ENCODE measurements at regions not wholly inside any gene's neighbourhood (a gene's known extent, or its start where the extent isn't known, plus 50 kb on each side); places are given as distances from the start of the nearest gene placed in this dataset.

DNA sequence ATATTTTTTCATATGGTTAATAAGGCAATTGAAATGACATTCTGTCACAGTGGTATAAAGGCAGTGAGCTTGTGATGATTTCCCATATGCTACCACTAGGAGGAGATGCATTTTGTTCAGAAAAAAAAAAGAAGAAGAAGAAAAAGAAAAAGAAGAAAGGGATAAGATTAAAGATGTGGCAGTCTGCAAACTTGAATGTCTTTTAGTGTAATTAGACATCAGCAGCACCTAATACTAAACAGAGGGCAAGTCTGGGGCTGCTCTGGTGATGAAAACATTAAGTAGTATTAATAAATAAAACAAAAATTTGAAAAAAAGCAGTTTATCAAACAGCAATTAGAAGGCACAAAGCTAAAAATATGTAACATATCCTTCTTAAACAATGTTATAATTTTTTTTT lies 95.4 kb upstream of the DEFB112 start:
- POLR2A ChIA-PET: no interaction called here
- peaks cover 35% of the 10 kb centered on the region for H3K27me3 Mint-ChIP-seq (ENCODE audit: insufficient read depth, unreplicated experiment)
- H3K9me3 Mint-ChIP-seq (ENCODE audit: unreplicated experiment): no peaks in the 10 kb centered on the region
- no peaks in the 10 kb centered on the region for H3K36me3 Mint-ChIP-seq (ENCODE audit: insufficient read depth, unreplicated experiment)
- TF ChIP-seq, protein P1, sequence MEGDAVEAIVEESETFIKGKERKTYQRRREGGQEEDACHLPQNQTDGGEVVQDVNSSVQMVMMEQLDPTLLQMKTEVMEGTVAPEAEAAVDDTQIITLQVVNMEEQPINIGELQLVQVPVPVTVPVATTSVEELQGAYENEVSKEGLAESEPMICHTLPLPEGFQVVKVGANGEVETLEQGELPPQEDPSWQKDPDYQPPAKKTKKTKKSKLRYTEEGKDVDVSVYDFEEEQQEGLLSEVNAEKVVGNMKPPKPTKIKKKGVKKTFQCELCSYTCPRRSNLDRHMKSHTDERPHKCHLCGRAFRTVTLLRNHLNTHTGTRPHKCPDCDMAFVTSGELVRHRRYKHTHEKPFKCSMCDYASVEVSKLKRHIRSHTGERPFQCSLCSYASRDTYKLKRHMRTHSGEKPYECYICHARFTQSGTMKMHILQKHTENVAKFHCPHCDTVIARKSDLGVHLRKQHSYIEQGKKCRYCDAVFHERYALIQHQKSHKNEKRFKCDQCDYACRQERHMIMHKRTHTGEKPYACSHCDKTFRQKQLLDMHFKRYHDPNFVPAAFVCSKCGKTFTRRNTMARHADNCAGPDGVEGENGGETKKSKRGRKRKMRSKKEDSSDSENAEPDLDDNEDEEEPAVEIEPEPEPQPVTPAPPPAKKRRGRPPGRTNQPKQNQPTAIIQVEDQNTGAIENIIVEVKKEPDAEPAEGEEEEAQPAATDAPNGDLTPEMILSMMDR (IDR thresholded peaks at IDR 0.05; ENCODE audit: unreplicated experiment): peak; percentile 35
- H3K27ac Mint-ChIP-seq (ENCODE audit: low read depth, unreplicated experiment): no peak overlapping the region
- CTCF ChIA-PET: interaction anchor here (0.6 to 1.9 kb wide), 16 partner anchors 14 to 1825 kb away, joined by 3 to 9 read pairs (median 3); no protein-coding TSS in a partner anchor
- no peaks in the 10 kb centered on the region for H3K4me1 Mint-ChIP-seq (ENCODE audit: insufficient read depth, unreplicated experiment)
- intact Hi-C loops (cut with micrococcal nuclease): loop anchor here (5.0 kb wide), 1 partner anchor 457 kb away; no protein-coding TSS in a partner anchor
- no peak overlapping the region for H3K4me3 Mint-ChIP-seq (ENCODE audit: unreplicated experiment)
- DNase-seq (ENCODE audit: unreplicated experiment): peak; percentile 12
- BruUV-seq (replicated peaks): no TSS peak

- Mint-ChIP-seq H3K4me3 (ENCODE audit: unreplicated experiment) (no peak overlapping the region), H3K27ac (ENCODE audit: low read depth, unreplicated experiment) (no peak overlapping the region), H3K9me3 (ENCODE audit: unreplicated experiment) (no peaks in the 10 kb centered on the region), H3K36me3 (ENCODE audit: insufficient read depth, unreplicated experiment) (no peaks in the 10 kb centered on the region), H3K27me3 (ENCODE audit: insufficient read depth, unreplicated experiment) (peaks cover 57% of the 10 kb centered on the region), H3K4me1 (ENCODE audit: insufficient read depth, unreplicated experiment) (no peaks in the 10 kb centered on the region)
- CTCF ChIA-PET: interaction anchor here (0.7 kb wide), 1 partner anchor 16 kb away, joined by 4 read pairs; no protein-coding TSS in a partner anchor
- POLR2A ChIA-PET: interaction anchor here (0.6 kb wide), 1 partner anchor 8 kb away, joined by 3 read pairs; no protein-coding TSS in a partner anchor
- TF ChIP-seq, protein P1 (IDR thresholded peaks at IDR 0.05; ENCODE audit: unreplicated experiment): no peak
- intact Hi-C loops (cut with micrococcal nuclease): loop anchor here (5.0 kb wide), 1 partner anchor 455 kb away; no protein-coding TSS in a partner anchor
- no peak for DNase-seq (ENCODE audit: unreplicated experiment)
- BruUV-seq (replicated peaks): no TSS peak
Measured at GRCh38 chr6:50147371-50147770, 97.6 kb upstream of the DEFB112 start.

DNA sequence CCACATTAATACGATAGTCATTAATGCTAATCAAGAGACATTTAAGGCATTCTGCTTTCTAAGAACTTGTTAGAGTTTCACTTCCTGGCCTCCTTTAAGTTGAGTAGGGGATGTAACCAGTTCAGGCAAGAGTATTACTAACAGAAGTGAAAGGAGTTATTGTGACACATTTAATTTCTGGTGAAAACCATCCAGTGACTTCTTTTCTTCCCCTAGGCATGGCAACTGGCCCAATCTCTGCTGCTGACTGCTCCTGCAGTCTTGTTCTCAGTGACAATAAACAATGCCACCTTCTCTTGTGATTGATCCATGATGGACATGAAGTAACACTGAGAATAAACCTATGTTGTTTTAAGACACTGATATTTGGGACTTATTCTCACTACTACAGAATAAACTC lies 130.9 kb upstream of the DEFB112 start:
- H3K36me3 Mint-ChIP-seq (ENCODE audit: insufficient read depth, unreplicated experiment): no peaks in the 10 kb centered on the region
- peaks cover 27% of the 10 kb centered on the region for H3K27me3 Mint-ChIP-seq (ENCODE audit: insufficient read depth, unreplicated experiment)
- TF ChIP-seq, protein P1 (IDR thresholded peaks at IDR 0.05; ENCODE audit: unreplicated experiment): no peak
- no peak overlapping the region for H3K4me3 Mint-ChIP-seq (ENCODE audit: unreplicated experiment)
- intact Hi-C loops (cut with micrococcal nuclease): no loop called here
- POLR2A ChIA-PET: no interaction called here
- BruUV-seq (replicated peaks): no TSS peak
- H3K27ac Mint-ChIP-seq (ENCODE audit: low read depth, unreplicated experiment): no peak overlapping the region
- no peaks in the 10 kb centered on the region for H3K4me1 Mint-ChIP-seq (ENCODE audit: insufficient read depth, unreplicated experiment)
- CTCF ChIA-PET: no interaction called here
- no peaks in the 10 kb centered on the region for H3K9me3 Mint-ChIP-seq (ENCODE audit: unreplicated experiment)
- no peak for DNase-seq (ENCODE audit: unreplicated experiment)

DNA sequence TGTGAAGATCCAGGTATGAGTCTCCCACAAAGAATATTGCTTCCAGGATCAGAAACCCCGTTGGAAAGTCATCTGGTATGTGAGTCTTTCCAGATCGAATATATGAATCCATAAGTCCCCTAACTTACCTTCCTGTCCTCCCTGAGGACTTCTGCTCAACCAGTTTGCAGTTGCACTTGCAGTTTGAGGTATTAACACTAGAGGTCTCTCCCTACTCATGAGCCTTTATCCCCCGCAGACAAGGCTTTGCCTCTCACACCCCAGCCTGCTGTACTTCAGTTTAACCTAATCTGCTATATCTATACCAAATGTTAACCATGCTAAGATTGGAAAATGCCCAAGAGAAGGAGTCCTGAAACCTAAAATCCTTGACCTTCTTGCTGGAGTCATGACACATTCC lies 135.3 kb upstream of the DEFB112 start:
- no peak overlapping the region for H3K27ac Mint-ChIP-seq (ENCODE audit: low read depth, unreplicated experiment)
- ChIA-PET POLR2A (no interaction called here), CTCF (no interaction called here)
- H3K36me3 Mint-ChIP-seq (ENCODE audit: insufficient read depth, unreplicated experiment): no peaks in the 10 kb centered on the region
- H3K27me3 Mint-ChIP-seq (ENCODE audit: insufficient read depth, unreplicated experiment): peaks cover 49% of the 10 kb centered on the region
- DNase-seq (ENCODE audit: unreplicated experiment): peak; percentile 37
- no TSS peak for BruUV-seq (replicated peaks)
- H3K9me3 Mint-ChIP-seq (ENCODE audit: unreplicated experiment): no peaks in the 10 kb centered on the region
- intact Hi-C loops (cut with micrococcal nuclease): no loop called here
- H3K4me3 Mint-ChIP-seq (ENCODE audit: unreplicated experiment): no peak overlapping the region
- no peaks in the 10 kb centered on the region for H3K4me1 Mint-ChIP-seq (ENCODE audit: insufficient read depth, unreplicated experiment)
- TF ChIP-seq, protein P1 (IDR thresholded peaks at IDR 0.05; ENCODE audit: unreplicated experiment): no peak
